GM18507 (cell line): ENCODE measurements at regions not wholly inside any gene's neighbourhood (a gene's known extent, or its start where the extent isn't known, plus 50 kb on each side); places are given as distances from the start of the nearest gene placed in this dataset.

Experiments used
- DNase-seq: peaks from one replicate; pipeline ENCODE4 v3.0.0; 2011; ENCODE audit warnings: low read depth; ENCODE audit not compliant: insufficient read length; ENCODE audit errors: extremely low spot score
- FAIRE-seq: peaks from 2 replicates; lab custom pipeline; 2011; peaks lifted over from hg19 to GRCh38; lab: Jason Lieb, UNC

DNA sequence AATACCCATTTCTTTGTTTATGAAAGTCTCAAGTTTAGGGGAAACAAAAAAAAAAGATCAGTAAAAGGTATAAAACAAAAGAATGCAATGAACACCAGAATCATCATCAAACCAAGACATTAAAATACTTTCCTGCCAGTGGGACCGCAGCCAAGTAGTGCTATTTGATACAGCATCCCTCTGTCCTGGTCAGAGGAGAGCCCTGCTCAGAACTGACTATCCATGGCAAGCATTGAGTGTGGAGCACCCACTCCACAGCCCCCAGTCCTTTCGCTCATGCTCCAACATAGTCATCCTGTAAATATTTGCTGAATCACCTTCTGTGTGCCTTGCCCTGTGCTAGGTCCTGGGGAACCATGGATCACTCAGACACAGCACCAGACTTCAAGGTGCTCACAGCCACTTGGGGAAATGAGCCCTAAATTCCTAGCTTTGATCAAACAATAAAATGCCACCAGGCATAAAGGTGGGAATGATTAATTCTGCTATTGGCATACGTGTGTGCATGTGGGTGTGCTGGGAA lies 213.6 kb upstream of the TBX20 start:
- no peak for DNase-seq
- no peak for FAIRE-seq

- FAIRE-seq = no peak
- DNase-seq = no peak
These were observed 212.0 kb upstream of the TBX20 start for GRCh38 chr7:35465791-35466336.

- FAIRE-seq = no peak
- DNase-seq = no peak
These were observed 209.9 kb upstream of the TBX20 start for GRCh38 chr7:35463751-35464150.

- no peak for FAIRE-seq
- no peak for DNase-seq
These were observed 209.3 kb upstream of the TBX20 start for GRCh38 chr7:35463176-35463700.

DNA sequence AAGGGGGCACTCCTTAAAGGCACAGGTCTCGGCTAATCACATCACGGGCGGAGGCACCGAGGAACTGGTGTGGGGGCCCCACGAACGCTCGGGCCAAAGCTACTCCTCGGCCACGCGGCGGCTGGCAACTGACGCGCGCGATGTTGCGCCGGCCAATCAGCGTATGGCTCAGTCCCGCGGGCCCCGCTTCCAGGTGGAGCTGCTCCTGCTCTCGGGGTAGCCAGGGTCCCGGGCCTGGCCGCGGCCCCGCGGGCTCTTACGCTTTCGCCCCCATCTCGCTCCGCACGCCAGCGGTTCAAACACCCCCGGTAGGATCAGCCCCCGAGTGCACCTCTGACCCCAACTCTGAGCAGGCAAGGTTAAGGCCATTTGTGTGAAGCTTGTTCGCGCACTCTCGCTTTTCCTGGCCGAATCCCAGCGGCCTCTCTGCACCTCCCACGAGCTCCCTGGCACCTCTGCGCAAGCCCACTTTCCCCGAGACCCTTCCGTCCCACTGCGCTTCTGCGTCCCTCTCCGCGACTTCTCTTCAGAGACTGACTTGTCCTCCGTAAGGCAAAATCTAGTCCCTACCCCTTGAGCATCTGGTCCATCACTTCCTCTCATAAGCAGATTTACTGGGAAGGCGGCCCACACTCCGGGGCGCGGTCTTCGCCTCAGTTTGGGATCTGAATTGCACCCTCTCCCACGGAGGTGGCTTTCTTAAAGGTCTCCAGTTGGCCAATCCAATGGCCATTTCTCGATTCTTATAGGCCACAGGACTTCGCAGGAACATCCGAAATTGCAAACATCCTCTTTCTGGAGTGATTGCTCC lies 200.9 kb upstream of the TBX20 start:
- DNase-seq (no peak), FAIRE-seq (no peak)

DNA sequence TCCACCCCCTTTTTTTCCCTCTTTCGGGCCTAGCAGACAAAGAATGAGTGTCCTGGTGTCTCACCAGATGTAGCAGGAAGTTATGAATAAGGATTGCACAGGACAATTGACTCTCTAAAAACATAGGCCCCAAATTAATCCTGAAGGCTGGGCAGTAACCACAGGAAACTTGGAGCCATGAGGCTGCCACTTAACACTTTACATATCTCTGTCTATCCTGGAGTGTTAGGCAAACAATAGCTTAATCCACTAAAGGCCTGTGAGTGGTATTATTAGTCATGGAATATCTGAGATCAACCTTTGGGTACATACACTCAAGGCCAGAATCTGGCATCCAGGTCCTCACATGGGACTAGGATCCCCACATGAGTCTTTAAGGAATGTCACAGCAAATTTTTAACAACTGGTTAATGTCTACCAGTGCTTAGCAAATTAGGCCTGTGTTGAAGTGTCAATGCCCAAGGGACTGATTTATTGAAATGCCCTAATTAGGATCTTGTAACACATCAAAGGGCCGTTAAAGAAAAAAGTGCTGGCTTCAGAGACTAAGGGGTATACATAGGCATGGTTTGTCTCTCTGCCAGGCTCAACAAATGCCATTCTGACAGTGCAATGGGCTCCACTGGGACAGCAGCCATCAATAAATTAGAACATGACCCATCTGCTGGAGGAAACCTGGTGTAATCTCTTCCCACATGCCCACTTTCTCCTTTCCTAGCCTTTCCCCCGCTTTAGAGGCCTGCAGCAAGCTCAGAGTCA lies 196.7 kb upstream of the TBX20 start:
- FAIRE-seq (no peak), DNase-seq (no peak)

DNA sequence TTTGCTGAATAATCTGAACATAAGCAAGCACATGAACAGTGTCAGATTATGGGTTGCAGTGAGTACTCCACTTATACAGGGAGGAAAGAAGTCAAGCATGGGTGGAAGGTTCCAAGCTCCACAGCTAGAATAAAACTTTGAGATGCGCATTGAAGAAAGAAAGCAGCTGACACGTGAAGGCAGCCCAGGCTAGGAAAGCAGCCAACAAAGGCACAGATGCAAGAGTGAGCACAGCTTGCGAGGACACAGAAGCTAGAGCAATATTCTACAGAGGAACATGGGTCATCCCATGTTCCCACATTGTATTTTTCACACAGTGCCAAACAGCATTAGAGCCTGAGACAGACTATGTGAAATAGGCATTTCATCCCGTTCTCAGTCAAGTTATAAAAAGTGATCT lies 194.6 kb upstream of the TBX20 start:
- no peak for FAIRE-seq
- no peak for DNase-seq

DNA sequence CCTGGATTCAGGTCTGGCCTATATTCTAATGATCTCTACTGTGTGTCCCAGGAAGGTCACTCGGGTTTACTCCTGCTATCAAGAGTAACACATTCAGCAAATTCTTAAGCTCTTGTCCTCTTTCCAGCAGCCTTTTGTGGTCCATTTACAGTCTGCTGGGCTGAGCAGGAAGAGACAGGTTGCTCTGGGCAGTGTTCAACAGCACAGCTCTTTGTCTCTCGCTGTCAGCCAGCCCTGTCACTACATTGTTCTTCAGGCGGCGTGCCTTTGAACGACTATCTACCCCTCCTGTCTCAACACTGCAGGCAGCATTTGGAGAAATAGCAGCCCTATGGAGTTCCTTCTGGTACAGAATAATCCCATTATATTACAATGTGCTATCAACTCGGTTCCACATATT lies 192.2 kb upstream of the TBX20 start:
- FAIRE-seq (no peak), DNase-seq (no peak)

DNA sequence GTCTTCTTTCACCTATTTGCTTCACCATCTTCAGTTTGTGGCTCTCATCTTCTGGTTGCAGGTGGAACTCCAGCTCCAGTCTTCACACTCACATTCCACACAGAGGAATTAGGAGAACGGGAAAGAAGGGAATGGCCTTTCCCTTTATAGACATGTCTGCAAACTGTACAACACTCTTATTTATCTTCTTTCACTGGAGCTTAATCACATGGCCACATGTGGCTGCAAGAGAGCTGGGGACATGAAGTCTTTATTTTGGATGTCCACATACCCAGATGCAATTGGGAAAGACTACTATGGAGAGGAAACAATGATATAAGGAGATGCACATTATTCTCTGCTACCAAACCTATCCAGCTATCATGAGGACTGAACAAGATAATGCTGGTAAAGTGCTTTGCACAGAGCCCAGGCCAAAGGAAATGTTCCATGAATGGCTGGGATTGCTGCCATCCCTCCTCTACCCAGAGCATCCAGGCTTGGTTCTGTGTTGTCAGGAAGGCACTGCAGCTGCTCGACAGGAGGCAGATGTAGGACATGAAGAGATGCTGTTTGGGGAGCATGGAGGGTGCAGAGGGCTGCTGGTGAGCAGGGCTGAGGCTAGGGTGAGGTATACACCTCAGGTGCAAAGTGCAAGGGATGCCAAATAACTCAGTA lies 183.8 kb upstream of the TBX20 start:
- no peak for DNase-seq
- FAIRE-seq = no peak

DNA sequence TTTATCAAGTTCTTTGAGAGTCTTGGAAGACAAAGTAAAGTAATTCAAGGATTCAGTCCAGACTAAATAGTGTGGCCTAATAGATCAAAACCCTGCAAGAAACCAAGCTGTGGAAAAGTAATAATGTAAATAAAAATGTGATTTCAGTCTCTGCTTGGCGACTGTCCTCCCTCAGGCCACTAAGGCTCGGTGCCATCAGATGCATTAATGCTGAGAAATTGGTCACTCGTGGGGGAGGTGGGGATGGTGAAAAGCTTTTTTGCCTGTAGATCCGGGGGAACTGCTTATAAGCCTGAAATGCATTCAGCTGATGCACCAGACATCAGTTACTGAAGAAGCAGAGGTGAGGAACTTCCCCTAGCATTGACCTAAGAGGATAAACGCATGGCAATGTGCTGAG lies 182.6 kb upstream of the TBX20 start:
- DNase-seq (no peak), FAIRE-seq (no peak)

GRCh38 chr7:35430547-35431153 lies 176.8 kb upstream of the TBX20 start:
- DNase-seq = no peak

DNA sequence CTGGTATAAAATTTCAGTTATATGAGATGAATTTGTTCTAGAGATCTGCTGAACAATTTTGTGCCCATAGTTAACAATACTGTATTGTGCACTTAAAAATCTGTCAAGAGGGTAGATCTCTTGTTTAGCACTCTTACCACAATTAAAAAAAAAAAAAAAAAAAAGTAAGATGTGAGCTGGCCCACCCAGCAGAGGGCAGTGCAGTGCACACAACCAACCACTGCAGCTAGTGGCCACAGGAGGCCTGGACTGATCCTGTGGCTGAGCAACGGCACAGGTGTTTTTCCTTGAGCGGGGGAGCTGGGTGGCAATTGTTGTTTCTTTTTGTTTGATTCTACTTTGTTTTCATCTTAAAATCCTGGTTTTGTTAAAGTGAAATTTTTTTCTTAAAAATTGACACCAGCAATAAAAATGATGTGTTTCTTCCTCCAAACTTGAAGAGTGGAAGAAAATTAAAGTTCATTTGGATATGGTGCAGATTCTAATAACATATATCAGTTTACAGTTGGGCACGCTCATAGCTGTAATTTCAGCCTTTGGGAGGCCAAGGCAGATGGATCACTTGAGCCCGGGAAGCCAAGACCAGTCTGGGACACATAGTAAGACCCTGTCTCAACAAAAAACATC lies 171.1 kb upstream of the TBX20 start:
- DNase-seq (peak; percentile 36), FAIRE-seq (peak; percentile 75)

More at GRCh38 chr7:35430547-35431153, 176.8 kb upstream of the TBX20 start:
- FAIRE-seq = no peak

DNA sequence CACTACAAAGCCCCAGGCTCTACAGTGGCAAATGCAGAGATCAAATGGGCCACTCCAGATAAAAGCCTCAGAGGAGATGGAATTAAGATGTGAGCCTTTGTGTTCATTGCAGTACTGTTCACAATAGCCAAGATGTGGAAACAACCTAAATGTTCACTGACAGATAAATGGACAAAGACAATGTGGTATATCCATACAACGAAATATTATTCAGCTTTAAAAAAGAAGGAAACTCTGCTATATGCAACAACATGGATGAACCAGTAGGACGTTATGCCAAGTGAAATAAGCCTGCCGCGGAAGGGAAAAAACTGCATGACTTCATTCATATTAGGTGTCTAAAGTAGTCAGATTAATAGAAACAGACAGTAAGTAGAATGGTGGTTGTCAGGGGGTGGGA lies 170.5 kb upstream of the TBX20 start:
- DNase-seq (no peak), FAIRE-seq (no peak)

DNA sequence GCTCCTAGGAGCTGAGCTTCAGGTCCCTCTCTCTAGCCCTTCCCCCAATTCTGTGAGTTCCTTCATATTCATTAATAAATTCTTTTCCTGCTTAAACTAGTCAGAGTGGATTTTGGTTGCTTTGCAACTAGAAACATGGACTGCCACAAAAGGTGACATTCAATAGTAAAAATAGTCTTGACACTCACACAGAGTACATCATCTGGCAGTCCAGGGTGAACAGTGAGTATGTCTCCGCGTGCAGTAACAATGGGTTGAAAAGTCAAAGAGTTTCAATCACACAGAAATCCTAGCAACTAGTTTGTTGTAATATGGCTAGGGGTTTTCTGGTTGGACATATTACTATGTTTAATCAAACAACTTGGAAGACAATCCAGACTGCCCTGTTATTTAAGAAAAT lies 168.8 kb upstream of the TBX20 start:
- no peak for FAIRE-seq
- no peak for DNase-seq

DNA sequence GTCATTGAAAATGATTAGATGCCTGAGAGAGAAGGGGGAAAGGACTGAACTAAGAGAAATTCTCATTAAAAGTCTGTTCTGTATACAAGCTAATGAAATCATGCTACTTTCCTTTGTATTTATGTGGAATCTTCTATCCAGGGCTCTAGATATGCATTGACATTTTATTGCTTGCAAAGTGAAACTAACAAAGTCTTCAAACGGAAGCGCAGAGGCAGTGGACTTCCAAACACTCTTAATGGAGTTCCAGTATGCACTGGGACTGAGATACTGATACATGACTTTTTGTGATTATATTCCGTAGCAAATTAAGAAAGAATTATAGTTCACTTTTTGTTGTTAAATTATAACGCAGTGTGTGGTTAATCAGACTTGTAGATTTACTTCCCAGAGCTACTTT lies 166.8 kb upstream of the TBX20 start:
- no peak for FAIRE-seq
- DNase-seq = no peak

- FAIRE-seq = no peak
- DNase-seq = no peak
These were observed 165.5 kb upstream of the TBX20 start for GRCh38 chr7:35419391-35419755.

DNA sequence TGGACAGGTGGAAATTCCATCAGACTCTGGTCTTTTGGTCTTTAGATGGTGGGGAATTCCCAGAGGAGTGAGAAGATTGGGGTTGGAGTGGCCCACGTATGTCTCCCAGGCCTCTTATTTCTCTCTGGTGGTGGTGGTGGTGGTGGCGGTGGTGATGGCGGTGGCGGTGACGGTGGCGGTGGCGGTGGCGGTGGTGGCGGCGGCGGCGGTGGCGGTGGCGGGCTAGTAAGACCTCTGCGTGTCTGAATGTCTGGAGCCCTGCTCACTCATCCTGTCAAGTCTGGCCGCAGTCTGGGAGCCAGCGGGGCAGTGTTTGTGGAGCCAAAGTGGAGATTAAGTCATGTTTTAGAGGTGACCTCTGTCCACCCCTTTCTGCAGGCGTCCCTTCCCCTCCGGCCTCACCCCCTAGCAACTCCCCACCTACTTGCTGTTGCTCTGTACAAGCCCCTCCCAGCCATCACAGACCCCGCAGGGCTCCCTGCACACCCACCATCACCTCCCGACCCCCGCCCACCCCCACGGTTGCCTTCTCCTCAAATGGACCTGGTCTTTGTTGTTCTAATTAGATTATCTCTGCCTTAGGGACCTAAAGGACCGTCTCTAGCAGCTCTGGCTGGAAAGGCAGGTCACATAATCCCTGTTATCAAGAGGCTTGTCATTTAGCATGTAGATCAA lies 165.0 kb upstream of the TBX20 start:
- no peak for FAIRE-seq
- no peak for DNase-seq

DNA sequence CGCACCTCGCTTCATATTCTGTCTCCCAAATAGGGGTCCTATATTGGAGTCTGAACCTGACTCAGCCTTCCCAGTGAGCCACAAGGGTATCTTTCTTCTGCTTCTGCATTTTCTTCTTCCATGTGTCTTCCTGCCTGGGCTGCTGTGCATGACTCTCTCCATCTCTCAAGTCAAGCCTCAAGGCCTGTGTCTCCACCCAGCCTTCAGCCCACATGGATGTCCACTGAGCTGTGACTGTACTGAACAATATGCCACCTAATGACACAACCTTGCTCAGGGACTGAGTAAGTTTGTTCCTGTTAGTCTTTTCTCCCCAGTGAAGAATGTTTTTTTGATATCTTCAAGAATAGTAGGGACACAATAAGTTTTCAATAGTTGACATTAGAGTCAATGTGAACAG lies 162.7 kb upstream of the TBX20 start:
- FAIRE-seq (no peak), DNase-seq (no peak)

- DNase-seq (no peak), FAIRE-seq (no peak)
These were observed 161.5 kb upstream of the TBX20 start for GRCh38 chr7:35415411-35415822.
